ENCODE measurements at regions not wholly inside any gene's neighbourhood (a gene's known extent, or its start where the extent isn't known, plus 50 kb on each side); places are given as distances from the start of the nearest gene placed in this dataset.

- no peak for DNase-seq
- H3K79me2 ChIP-seq (ENCODE audit: insufficient read depth, low read length), result no peaks in the 10 kb centered on the region
- H3K18ac ChIP-seq (ENCODE audit: insufficient read length, low read depth, low read length), result no peak overlapping the region
- no peaks in the 10 kb centered on the region for H3K4me1 ChIP-seq (ENCODE audit: insufficient read depth, low read length)
- Mint-ChIP-seq H3K27me3 (ENCODE audit: low read depth) (peaks cover 24% of the 10 kb centered on the region), H3K4me1 (no peaks in the 10 kb centered on the region), H3K36me3 (ENCODE audit: insufficient read depth in 1 of 3, low read depth in 3 of 3) (no peaks in the 10 kb centered on the region), H3K27ac (no peak overlapping the region), H3K4me3 (no peak overlapping the region), H3K9me3 (no peaks in the 10 kb centered on the region)
- WGBS (ENCODE audit: extremely low coverage, insufficient read length, low lambda C conversion rate), result no CpG with 5 or more reads among the region's 1 CpG
- no peak overlapping the region for H2BK12ac ChIP-seq (ENCODE audit: insufficient read length, low read depth, low read length)
- H3K56ac ChIP-seq (ENCODE audit: insufficient read length, low read depth, low read length), result no peak overlapping the region
- H3K9me3 ChIP-seq (ENCODE audit: control insufficient read depth, low read depth, low read length), result no peaks in the 10 kb centered on the region
- no peak overlapping the region for H3K14ac ChIP-seq (ENCODE audit: insufficient read depth, low read length)
- no peaks in the 10 kb centered on the region for H4K20me1 ChIP-seq (ENCODE audit: control insufficient read depth, insufficient read depth, insufficient read length)
- no peak overlapping the region for H4K5ac ChIP-seq (ENCODE audit: insufficient read length, low read depth, low read length)
- no peak overlapping the region for H2AFZ ChIP-seq (ENCODE audit: low read length)
- H2BK120ac ChIP-seq (ENCODE audit: low read depth, low read length, poor library complexity, severe bottlenecking), result no peak overlapping the region
- H3K9ac ChIP-seq (ENCODE audit: extremely low read depth, insufficient read length, low read length), result no peak overlapping the region
- no peak overlapping the region for H3K23ac ChIP-seq (ENCODE audit: insufficient read length, low read depth, low read length)
- H3T11ph ChIP-seq (ENCODE audit: low read length), result no peak overlapping the region
- no peak overlapping the region for H2BK15ac ChIP-seq (ENCODE audit: low read depth, low read length)
- H4K91ac ChIP-seq (ENCODE audit: insufficient read length, low read depth, low read length), result no peak overlapping the region
- H3K4me2 ChIP-seq (ENCODE audit: insufficient read depth, insufficient read length, low read length), result no peak overlapping the region
- H3K79me1 ChIP-seq (ENCODE audit: insufficient read depth, low read depth, low read length, poor library complexity, severe bottlenecking), result no peaks in the 10 kb centered on the region
- TF ChIP-seq CTCF (conservative IDR thresholded peaks at IDR 0.05), result no peak
- H2AK5ac ChIP-seq (ENCODE audit: insufficient read length, low read length), result no peak overlapping the region
- H2BK20ac ChIP-seq (ENCODE audit: low read depth, low read length, poor library complexity, severe bottlenecking), result no peak overlapping the region
- no peak overlapping the region for H3K4ac ChIP-seq (ENCODE audit: low read depth, low read length)
- no peaks in the 10 kb centered on the region for H3K27me3 ChIP-seq (ENCODE audit: insufficient read depth, low read length)
- no peak overlapping the region for H2BK5ac ChIP-seq (ENCODE audit: insufficient read length, low read length)
- H3K23me2 ChIP-seq (ENCODE audit: insufficient read length, low read depth, low read length, poor library complexity, severe bottlenecking), result no peaks in the 10 kb centered on the region
- H4K8ac ChIP-seq (replicated peaks; ENCODE audit: insufficient read length, low read depth, low read length), result no peak overlapping the region
- H3K27ac ChIP-seq (ENCODE audit: insufficient read length, low read depth, low read length), result no peak overlapping the region
Observed at GRCh38 chr21:35703704-35704103, 356.6 kb downstream of the SETD4 start.

All from H9 (cell line).